SK-N-SH treated with all-trans-retinoic acid at 6 μM for 48 hours (cell line): ENCODE measurements at regions not wholly inside any gene's neighbourhood (a gene's known extent, or its start where the extent isn't known, plus 50 kb on each side); places are given as distances from the start of the nearest gene placed in this dataset.
"Not testable (repeated sequence)": the region's sequence is repeated elsewhere in the genome, so short reads cannot be mapped to it uniquely, and the experiment has no call there.

ENCODE experiments used
- ATAC-seq: fragments of 200-7000 bp; cut with Tn5 transposase; 3 replicates; pipeline ENCODE4 v1.9.1; 2020; ENCODE audit warnings: mild to moderate bottlenecking, moderate library complexity
- TCF4 ChIP-seq: fragments of 250-450 bp; sonication (Bioruptor Pico); IDR thresholded peaks from 2 replicates; pipeline ENCODE4 v1.8.0; 2021; ENCODE audit warnings: mild to moderate bottlenecking, moderate library complexity, borderline replicate concordance
- ZNF70 ChIP-seq: fragments of 450-650 bp; formaldehyde crosslinking; IDR thresholded peaks from 2 replicates; pipeline ENCODE4 v1.5.0; 2020; ENCODE audit warnings: mild to moderate bottlenecking, moderate library complexity
- TF ChIP-seq, protein P1 (sequence below): fragments of 250-450 bp; sonication (Bioruptor Pico); IDR thresholded peaks from 2 replicates; pipeline ENCODE4 v1.8.0; 2020; ENCODE audit warnings: mild to moderate bottlenecking, moderate library complexity, borderline replicate concordance

- not testable (repeated sequence) for ATAC-seq
These were observed 194.2 kb downstream of the NPIPB11 start for GRCh38 chr16:29212084-29213027.

DNA sequence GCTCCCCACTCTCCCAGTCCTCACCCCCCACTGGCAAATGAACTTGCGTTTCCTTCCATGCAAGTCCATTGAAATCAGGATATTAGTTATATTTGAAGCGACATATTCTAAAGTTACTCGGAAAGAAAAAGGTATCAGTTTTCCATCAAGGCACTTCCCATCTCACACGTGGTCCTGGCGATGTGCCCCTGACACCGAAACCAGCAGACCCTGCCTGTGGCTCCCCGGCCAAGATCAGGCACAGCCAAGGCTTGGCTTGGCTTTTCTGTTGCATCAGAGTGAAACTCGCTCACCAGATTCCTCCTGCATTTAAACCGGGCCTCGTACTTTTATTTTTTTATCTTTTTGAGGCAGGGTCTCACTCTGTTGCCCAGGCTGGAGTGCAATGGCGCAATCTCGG is 195.1 kb downstream of the NPIPB11 start:
- ATAC-seq = not testable (repeated sequence)

GRCh38 chr16:29210299-29211150 is 196.0 kb downstream of the NPIPB11 start:
- not testable (repeated sequence) for ATAC-seq

DNA sequence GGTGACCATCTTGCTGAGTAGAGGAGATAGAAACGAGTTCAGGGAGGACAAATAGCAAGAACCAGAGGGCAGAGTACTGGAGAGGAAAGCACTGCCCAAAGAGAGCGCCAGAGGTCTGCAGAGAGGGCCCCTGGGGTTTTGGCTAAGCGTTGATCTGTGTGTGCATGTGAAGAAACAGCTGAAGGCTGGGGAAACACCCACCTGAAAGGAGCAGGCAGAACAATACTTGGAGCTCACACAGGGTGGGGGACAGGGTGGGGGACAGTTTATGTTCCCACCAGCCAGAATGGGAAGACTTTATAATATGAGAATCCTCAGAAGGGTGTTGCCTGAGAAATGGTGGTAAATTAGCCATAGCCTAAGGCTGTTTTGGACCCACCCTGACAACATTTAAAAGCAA is 200.4 kb downstream of the NPIPB11 start:
- not testable (repeated sequence) for ATAC-seq

DNA sequence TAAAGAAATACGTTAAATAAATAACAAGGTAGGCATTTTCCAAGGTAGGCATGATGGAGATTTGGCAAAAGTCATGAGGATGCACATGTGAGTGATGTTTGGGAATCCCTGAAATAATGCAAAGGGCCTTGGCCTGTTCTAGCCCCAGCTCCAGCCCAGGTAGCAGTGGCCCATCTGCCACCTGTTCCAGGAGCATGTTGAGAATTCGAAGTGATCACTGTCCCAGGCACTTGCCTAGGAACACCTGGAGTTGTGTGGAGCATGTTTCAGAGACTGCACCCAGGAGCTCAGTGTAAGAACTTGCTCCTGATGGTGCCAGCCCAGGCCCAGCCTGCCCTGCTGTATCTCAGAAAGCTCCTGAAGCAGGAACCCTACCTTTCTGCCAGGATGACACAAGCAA is 201.4 kb downstream of the NPIPB11 start:
- not testable (repeated sequence) for ATAC-seq

- ATAC-seq = no peak
These were observed 201.7 kb downstream of the NPIPB11 start for GRCh38 chr16:29204806-29205135.

GRCh38 chr16:29203933-29204805 is 202.3 kb downstream of the NPIPB11 start:
- not testable (repeated sequence) for ATAC-seq

More at GRCh38 chr16:29204806-29205135, 201.7 kb downstream of the NPIPB11 start:
- TF ChIP-seq ZNF70 = no peak

- not testable (repeated sequence) for ATAC-seq
These were observed 203.2 kb downstream of the NPIPB11 start for GRCh38 chr16:29203046-29203932.

DNA sequence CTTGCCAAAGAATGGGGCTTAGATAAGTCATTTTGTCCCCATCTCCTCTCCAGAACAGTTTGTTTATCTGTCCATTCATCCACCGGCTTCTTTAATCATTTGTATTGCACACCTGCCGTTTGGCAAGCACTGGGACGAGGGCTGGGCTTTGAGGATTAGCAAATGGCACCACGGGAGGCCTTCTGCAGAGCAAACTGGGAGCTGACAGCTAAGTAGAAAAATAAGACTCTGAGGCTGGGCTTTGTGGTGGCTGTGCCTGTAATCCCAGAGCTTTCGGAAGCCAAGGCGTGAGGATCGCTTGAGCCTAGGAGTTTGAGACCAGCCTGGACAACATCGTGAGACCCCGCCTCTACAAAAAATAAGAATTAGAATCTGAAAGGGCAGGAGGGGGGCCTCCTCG is 203.9 kb downstream of the NPIPB11 start:
- not testable (repeated sequence) for ATAC-seq

GRCh38 chr16:29202025-29202632 is 204.4 kb downstream of the NPIPB11 start:
- not testable (repeated sequence) for ATAC-seq

- not testable (repeated sequence) for ATAC-seq
These were observed 205.1 kb downstream of the NPIPB11 start for GRCh38 chr16:29201296-29202024.

DNA sequence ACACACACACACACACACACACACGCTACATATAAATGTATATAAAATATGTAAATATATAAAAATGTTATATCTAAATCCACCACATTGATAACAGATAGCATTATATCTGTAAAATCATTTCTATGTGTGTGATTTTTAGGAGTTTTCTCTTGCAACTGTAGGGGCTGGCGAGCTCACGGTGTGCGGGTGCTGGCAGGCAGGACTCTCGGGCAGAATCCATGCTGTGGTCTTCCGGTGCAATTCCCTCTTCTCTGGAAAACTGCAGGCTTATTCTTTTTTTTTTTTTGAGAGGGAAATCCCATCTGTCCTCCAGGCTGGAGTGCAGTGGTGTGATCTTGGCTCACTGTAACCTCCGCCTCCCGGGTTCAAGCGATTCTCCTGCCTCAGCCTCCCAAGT is 205.8 kb downstream of the NPIPB11 start:
- ATAC-seq = not testable (repeated sequence)

More at GRCh38 chr16:29201296-29202024, 205.1 kb downstream of the NPIPB11 start:
- TF ChIP-seq, protein P1, sequence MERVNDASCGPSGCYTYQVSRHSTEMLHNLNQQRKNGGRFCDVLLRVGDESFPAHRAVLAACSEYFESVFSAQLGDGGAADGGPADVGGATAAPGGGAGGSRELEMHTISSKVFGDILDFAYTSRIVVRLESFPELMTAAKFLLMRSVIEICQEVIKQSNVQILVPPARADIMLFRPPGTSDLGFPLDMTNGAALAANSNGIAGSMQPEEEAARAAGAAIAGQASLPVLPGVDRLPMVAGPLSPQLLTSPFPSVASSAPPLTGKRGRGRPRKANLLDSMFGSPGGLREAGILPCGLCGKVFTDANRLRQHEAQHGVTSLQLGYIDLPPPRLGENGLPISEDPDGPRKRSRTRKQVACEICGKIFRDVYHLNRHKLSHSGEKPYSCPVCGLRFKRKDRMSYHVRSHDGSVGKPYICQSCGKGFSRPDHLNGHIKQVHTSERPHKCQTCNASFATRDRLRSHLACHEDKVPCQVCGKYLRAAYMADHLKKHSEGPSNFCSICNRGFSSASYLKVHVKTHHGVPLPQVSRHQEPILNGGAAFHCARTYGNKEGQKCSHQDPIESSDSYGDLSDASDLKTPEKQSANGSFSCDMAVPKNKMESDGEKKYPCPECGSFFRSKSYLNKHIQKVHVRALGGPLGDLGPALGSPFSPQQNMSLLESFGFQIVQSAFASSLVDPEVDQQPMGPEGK (CRISPR knock-in tag) = 0 out of 2 replicates have a peak, but pooled peaks have one; percentile 18
- TF ChIP-seq TCF4 (CRISPR knock-in tag) = peak; percentile 12; the same call in 1 of the 2 replicates
